T-helper 2 cell treated with Interferon-gamma antibody and Interleukin-4, amounts not matched to agents 5 μg/mL and 100 μg/mL, for 36 hours (primary cell): ENCODE measurements at regions not wholly inside any gene's neighbourhood (a gene's known extent, or its start where the extent isn't known, plus 50 kb on each side); places are given as distances from the start of the nearest gene placed in this dataset.

Experiments used
- DNase-seq: peaks from one replicate; pipeline ENCODE4 v3.0.0; 2021; ENCODE audit warnings: low spot score
- H3K27ac Mint-ChIP-seq: one replicate; pipeline ENCODE4 v1.8.0; 2021; ENCODE audit warnings: mild to moderate bottlenecking, mixed read lengths
- H3K27me3 Mint-ChIP-seq: one replicate; pipeline ENCODE4 v1.8.0; 2021; ENCODE audit warnings: low read depth, mixed read lengths
- H3K36me3 Mint-ChIP-seq: one replicate; pipeline ENCODE4 v1.8.0; 2021; ENCODE audit warnings: low read depth, mixed read lengths
- H3K4me1 Mint-ChIP-seq: one replicate; pipeline ENCODE4 v1.8.0; 2021; ENCODE audit warnings: low read depth, mixed read lengths
- H3K4me3 Mint-ChIP-seq: one replicate; pipeline ENCODE4 v1.8.0; 2022; ENCODE audit warnings: mild to moderate bottlenecking, moderate library complexity, mixed read lengths
- H3K9me3 Mint-ChIP-seq: one replicate; pipeline ENCODE4 v1.8.0; 2021; ENCODE audit warnings: mixed read lengths

DNA sequence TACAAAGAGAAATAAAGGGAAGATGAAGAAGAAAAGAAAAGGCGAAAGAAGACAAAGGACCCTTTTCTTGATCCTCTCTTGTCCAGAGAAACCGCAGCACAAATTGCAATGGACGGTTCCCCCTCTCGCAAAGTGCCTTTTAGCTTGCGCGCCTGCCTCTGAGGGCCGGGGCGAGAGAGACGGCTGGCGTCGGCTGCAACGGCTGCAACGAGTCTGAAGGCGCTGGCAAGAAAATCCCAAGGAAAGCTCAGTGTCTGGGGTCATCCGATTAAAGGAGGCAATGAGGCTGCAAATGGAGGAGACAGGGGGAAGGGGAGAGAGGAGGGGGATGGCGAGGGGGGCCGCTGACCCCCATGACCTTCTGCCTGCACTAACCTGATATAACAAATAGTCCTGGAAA lies 671.5 kb downstream of the MED13L start:
- Mint-ChIP-seq H3K9me3 (no peaks in the 10 kb centered on the region), H3K27me3 (no peaks in the 10 kb centered on the region), H3K4me1 (no peaks in the 10 kb centered on the region), H3K4me3 (no peak overlapping the region), H3K27ac (no peak overlapping the region), H3K36me3 (no peaks in the 10 kb centered on the region)
- no peak for DNase-seq

DNA sequence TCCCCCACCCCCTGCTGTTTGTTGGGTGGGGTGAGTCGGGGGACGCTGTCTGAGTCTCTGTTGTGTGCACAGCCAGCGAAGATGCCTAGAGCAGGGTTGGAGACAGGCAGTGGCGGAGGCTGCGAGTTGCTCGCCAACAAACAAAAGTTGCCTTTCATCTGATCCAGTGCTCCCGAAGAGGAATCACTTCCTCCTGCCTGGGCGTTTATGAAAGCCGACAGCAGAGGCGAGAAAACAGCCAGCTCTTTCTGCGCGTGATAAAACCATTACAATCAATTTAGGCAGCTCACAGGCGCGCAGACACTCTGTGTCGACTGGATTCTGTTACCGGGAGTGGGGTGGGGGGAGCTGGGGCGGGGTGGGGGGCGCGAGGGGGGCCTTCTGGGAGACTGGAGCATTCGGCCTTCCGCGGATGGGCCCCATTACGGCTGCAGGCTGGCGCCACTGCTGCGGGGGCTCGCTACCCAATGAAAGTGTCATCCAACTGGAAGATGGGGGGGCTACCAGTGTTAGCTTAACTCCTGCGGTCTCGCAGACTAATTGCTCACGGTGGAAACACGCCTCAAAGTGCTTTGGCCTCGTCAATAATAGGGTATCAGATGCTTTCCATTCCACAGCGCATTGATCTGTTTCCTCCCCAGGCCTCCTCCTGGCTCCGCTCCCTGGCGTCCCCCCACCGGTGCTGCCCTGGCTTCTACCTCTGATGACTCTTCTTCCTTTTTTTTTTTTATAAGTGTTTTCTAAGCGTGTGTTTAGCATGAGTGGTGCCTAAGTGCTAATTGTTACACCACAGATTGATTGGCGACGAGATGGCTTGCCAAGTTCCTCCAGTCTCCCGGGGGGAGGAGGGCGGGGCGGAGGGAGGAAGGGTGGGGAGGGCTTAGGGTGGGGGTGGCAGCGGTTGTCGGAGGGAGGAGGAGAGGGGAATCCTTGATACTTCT lies 678.4 kb downstream of the MED13L start:
- Mint-ChIP-seq H3K27ac (no peak overlapping the region), H3K27me3 (peaks cover 3% of the 10 kb centered on the region), H3K4me1 (no peaks in the 10 kb centered on the region), H3K9me3 (peaks cover 4% of the 10 kb centered on the region), H3K4me3 (no peak overlapping the region), H3K36me3 (no peaks in the 10 kb centered on the region)
- DNase-seq = no peak

DNA sequence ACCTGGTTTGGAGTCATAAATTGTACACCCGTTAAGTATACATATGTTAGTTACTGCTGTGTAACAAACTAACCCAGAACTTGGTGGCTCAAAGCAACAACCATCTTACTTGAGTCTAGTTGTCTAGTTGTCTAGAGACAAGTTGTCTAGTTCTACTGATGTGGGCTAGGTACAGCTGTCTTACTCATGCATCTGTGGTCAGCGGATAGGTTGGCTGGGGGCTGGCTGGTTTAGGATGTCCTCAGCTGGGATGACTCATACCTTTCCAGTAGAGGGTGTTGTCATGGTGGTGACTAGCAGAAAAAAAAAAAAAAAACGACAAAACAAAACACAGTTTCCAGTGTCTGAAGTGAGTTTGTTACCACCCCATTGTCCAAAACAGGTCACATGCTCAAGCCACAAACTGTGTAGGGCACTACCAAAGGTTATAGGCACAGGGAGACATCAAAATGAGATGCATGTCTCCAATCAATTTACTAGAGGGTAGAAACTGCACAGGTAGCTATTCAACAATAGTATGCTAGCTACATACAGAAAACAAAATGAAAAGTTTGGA lies 680.3 kb downstream of the MED13L start:
- Mint-ChIP-seq H3K27me3 (peaks cover 3% of the 10 kb centered on the region), H3K27ac (no peak overlapping the region), H3K4me1 (no peaks in the 10 kb centered on the region), H3K4me3 (no peak overlapping the region), H3K36me3 (no peaks in the 10 kb centered on the region), H3K9me3 (peaks cover 4% of the 10 kb centered on the region)
- DNase-seq = no peak

DNA sequence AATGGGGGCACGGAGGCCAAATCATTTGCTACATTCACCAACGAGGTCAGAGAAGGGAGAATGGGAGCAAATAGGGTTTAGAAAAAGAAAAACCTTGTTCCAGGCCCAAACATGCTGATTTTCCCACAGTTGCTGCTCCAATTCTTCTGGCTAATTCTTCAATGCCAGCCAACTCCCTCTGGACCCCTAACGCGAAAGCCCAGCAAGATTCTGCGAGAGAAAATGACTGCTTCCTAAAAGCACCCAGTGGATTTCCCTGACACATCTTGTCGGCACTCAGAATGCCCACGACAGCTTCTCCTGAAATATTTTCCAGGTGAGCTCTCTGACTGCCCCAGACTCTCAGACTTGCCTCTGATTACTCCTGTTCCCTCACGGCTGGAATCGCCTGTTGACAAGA lies 689.4 kb downstream of the MED13L start:
- no peaks in the 10 kb centered on the region for H3K27me3 Mint-ChIP-seq
- no peaks in the 10 kb centered on the region for H3K36me3 Mint-ChIP-seq
- peaks cover 12% of the 10 kb centered on the region for H3K9me3 Mint-ChIP-seq
- DNase-seq = no peak
- no peaks in the 10 kb centered on the region for H3K4me1 Mint-ChIP-seq
- H3K4me3 Mint-ChIP-seq = no peak overlapping the region
- H3K27ac Mint-ChIP-seq = no peak overlapping the region

DNA sequence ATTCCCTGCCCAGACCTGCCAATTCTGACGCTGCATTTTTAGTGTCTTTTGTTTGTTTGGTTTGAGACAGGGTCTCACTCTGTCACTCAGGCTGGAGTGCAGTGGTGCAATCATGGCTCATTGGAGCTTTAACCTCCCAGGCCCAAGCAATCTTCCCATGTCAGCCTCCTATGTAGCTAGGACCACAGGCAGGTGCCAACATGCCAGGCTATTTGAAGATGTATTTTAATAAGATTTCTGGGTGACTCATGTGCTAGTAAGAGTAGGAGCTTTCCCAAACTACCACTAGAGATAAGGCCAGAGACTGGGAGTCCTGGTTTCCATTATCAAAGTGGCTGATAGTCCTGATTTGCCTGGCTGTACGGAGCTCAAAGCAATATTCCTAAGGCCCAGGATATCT lies 693.3 kb downstream of the MED13L start:
- Mint-ChIP-seq H3K27me3 (no peaks in the 10 kb centered on the region), H3K27ac (no peak overlapping the region), H3K4me3 (no peak overlapping the region), H3K4me1 (no peaks in the 10 kb centered on the region), H3K36me3 (no peaks in the 10 kb centered on the region), H3K9me3 (peaks cover 5% of the 10 kb centered on the region)
- no peak for DNase-seq

DNA sequence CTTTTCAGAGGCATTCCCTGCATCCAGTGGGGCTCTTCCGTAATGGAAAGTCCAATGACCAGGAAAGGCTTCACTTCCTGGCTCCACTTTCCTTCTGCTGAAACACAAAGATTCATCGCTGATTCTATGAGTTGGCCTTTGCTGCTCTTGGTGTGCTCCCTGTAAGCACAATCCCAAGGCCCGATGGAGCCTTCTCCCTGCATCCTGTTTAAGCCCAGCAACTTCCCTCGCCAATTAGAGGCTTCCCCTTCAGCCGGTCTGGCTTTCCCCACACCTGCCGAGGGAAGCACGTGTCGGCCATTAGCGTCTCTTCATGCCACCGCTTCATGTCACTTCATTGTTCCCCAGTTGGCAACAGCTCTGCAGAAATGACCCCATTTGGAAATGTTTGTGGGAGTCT lies 693.9 kb downstream of the MED13L start:
- H3K4me3 Mint-ChIP-seq = no peak overlapping the region
- no peak overlapping the region for H3K27ac Mint-ChIP-seq
- no peaks in the 10 kb centered on the region for H3K36me3 Mint-ChIP-seq
- DNase-seq = no peak
- H3K4me1 Mint-ChIP-seq = no peaks in the 10 kb centered on the region
- no peaks in the 10 kb centered on the region for H3K27me3 Mint-ChIP-seq
- H3K9me3 Mint-ChIP-seq = peaks cover 5% of the 10 kb centered on the region

DNA sequence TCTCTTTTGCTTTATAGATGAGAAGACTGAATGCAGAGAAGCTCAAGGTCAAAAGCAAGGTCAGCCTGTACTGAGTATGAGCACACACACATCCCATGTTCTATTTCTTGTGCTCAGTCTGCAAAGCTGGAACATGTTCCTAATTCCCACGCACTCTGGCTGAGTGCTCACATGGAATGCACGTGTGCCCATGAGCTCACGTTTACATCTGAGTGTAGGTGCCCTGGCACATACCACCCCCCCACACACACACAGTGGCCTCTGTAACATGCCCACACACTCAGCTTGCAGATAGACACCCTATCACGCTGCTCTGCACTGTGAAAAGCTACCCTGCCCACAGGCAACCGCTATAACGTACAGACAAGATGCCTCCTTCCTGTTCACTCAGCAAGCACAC lies 700.1 kb downstream of the MED13L start:
- Mint-ChIP-seq H3K27ac (no peak overlapping the region), H3K9me3 (no peaks in the 10 kb centered on the region), H3K36me3 (no peaks in the 10 kb centered on the region), H3K27me3 (no peaks in the 10 kb centered on the region), H3K4me3 (no peak overlapping the region), H3K4me1 (no peaks in the 10 kb centered on the region)
- DNase-seq = no peak

DNA sequence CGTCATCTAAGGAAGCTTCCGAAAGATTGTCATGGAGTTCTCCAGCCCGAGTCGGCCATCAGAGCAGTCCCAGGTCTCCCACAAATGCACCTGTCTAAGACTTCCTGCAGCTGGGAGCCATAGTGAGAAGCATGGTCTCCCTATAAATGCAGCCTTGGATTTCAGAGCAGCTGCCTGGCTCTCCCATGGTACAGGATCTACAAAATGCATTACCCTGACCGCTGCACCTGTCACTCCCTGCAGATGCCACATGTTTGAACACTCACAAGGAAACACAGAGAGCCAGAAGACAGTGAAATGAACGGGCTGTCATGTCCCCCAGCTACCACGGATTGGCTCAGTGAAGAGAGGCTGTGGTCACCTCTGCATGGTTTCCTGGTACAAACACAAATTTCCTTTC lies 702.7 kb downstream of the MED13L start:
- H3K27ac Mint-ChIP-seq = no peak overlapping the region
- no peak for DNase-seq
- H3K27me3 Mint-ChIP-seq = no peaks in the 10 kb centered on the region
- no peaks in the 10 kb centered on the region for H3K36me3 Mint-ChIP-seq
- no peaks in the 10 kb centered on the region for H3K9me3 Mint-ChIP-seq
- H3K4me3 Mint-ChIP-seq = no peak overlapping the region
- no peaks in the 10 kb centered on the region for H3K4me1 Mint-ChIP-seq

DNA sequence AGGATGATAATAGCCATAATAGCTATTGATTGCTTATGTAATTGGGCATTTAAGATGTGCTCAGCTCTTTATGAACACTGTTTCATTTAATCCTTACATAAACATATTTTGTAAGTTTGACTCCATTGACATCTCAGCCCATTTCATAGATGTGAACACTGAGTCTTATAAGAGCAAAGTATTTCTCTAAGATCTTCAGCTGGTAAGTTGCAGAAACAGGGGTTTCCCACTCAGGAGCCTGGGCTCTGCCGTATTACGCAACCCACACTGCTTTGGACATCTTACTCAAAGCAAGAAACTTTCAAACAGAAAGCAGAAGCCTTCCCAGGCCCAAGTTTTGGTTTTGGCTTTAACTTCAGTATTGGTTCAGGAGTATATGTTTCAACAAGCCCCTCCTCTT lies 705.1 kb downstream of the MED13L start:
- Mint-ChIP-seq H3K27ac (no peak overlapping the region), H3K36me3 (no peaks in the 10 kb centered on the region), H3K4me3 (no peak overlapping the region), H3K4me1 (no peaks in the 10 kb centered on the region), H3K9me3 (no peaks in the 10 kb centered on the region), H3K27me3 (no peaks in the 10 kb centered on the region)
- no peak for DNase-seq

DNA sequence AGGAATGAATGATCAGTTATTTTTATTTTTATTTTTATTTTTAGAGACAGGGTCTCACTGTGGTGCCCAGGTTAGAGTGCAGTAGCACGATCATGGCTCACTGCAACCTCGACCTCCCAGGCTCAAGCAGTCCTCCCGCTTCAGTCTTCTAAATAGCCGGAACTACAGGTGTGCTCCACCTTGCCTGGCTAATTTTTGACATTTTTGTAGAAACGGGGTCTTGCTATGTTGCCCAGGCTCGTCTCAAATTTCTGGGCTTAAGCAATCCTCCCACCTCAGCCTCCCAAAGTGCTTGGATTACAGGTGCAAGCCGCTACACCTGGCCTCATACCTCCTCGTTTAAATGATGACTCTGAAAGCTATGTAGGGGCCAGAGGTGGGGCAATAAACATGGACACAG lies 706.0 kb downstream of the MED13L start:
- Mint-ChIP-seq H3K27ac (no peak overlapping the region), H3K4me1 (no peaks in the 10 kb centered on the region), H3K36me3 (no peaks in the 10 kb centered on the region), H3K4me3 (no peak overlapping the region), H3K27me3 (no peaks in the 10 kb centered on the region), H3K9me3 (no peaks in the 10 kb centered on the region)
- DNase-seq = no peak

DNA sequence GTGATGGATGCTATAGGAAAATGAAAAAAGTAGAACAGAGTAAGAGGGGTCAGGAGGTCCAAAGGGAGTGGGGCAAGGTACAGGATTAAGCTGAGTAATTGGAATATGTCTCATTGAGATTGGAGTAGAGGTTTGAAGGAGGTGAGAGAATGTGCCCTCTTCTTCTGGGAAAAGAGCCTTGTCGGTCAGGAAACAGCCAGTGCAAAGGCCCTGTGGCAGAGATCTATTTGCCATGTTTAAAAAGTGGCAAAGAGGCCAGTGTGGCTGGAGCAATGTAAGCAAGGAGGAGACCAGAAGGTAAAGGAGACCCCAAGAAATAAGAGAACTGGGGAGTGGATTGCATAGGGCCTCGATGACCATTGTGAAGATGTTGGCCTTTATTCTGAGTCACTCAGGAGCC lies 706.5 kb downstream of the MED13L start:
- H3K9me3 Mint-ChIP-seq = no peaks in the 10 kb centered on the region
- H3K36me3 Mint-ChIP-seq = no peaks in the 10 kb centered on the region
- H3K27ac Mint-ChIP-seq = no peak overlapping the region
- H3K4me3 Mint-ChIP-seq = no peak overlapping the region
- no peak for DNase-seq
- no peaks in the 10 kb centered on the region for H3K4me1 Mint-ChIP-seq
- H3K27me3 Mint-ChIP-seq = no peaks in the 10 kb centered on the region

DNA sequence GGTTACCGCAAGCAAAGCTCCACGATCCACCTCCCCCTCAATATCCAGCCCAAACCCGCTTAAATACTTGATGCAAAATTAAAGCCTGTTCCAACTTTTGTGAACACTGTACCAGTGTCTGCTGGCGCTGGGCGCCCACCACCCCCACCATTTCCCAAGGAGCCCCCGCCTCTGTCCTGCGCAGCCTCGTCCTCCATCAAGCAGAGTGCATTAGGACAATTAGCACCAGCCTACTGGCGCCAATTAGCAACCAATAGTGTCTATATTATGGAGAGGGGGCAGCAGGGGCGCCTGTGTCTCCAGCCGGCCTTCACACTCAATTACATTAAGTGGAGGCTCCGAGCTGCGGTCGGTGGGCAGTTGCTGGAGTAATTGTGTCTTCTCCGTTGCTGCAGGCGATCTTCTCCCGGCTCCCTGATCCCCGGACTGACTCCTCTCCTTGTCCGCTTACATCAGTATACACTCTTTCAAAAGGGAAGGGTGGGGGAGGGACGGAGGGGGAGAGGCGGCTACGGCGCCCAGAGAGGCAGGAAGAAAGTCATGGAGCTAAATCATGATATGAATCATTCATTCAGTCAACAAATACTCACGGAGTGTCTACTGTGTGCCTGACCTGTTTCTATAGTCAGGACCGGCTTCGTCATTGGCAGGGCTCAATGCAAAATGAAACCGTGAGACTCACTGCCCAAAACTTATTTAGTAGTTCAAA lies 707.3 kb downstream of the MED13L start:
- no peak overlapping the region for H3K27ac Mint-ChIP-seq
- no peaks in the 10 kb centered on the region for H3K9me3 Mint-ChIP-seq
- no peak overlapping the region for H3K4me3 Mint-ChIP-seq
- no peaks in the 10 kb centered on the region for H3K36me3 Mint-ChIP-seq
- H3K4me1 Mint-ChIP-seq = no peaks in the 10 kb centered on the region
- no peaks in the 10 kb centered on the region for H3K27me3 Mint-ChIP-seq
- no peak for DNase-seq

DNA sequence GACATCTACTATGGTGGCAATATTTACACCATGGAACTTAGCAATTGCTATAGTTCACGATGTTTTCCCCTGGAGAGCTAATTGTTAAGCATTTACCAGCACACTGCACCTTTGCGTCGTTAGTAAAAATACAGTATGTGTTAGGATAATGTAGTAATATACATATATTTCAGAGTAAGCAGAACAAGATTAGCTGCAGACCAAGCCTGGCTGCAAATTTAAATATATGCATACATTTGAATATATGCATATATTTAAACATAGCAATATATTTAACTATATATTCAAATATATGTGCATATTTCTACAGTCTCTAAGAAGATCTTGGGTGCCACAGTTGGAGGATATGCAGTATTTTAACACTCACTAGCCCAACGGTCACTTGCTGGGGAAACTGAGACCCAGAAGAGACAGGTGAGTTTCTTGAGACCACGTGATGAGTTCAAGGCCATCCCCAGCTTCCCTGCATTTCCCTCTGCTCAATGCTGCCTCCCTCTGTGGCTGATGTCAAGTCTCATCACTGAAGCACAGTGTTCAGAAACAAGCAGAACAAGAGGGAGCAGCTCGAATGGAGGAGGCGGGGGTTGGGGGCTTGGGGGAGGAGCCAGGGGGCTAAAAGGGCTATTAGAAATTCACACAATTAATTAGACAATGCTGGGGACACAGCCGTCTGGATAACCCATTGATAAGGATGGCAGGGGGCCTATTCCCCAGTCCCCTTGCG lies 708.0 kb downstream of the MED13L start:
- H3K27ac Mint-ChIP-seq = no peak overlapping the region
- H3K9me3 Mint-ChIP-seq = no peaks in the 10 kb centered on the region
- H3K4me1 Mint-ChIP-seq = no peaks in the 10 kb centered on the region
- no peak for DNase-seq
- H3K27me3 Mint-ChIP-seq = no peaks in the 10 kb centered on the region
- no peak overlapping the region for H3K4me3 Mint-ChIP-seq
- H3K36me3 Mint-ChIP-seq = no peaks in the 10 kb centered on the region

DNA sequence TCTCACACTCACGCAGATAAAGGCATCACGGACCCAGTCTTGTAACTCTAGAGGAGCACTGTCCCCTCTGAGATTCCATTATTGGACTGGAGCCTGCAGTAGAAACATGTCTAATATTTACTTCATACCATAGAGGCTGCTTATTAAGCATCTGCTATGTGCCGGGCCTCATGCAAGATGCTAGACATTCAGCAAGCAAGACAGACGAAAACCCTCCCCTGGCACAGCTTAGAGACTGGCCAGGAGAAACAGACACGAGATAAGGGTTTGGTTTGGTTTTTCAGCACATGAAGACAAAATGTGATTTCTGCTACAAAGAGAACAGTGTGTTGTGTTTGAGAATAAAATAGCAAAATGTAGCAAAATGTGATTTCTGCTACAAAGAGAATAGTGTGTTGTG lies 719.2 kb downstream of the MED13L start:
- Mint-ChIP-seq H3K4me1 (no peaks in the 10 kb centered on the region), H3K36me3 (no peaks in the 10 kb centered on the region), H3K4me3 (no peak overlapping the region), H3K27me3 (no peaks in the 10 kb centered on the region), H3K27ac (no peak overlapping the region), H3K9me3 (peaks cover 4% of the 10 kb centered on the region)
- no peak for DNase-seq
